Liver (tissue), 3 donors: ENCODE measurements at regions not wholly inside any gene's neighbourhood (a gene's known extent, or its start where the extent isn't known, plus 50 kb on each side); places are given as distances from the start of the nearest gene placed in this dataset.

Source experiments
- RAD21 ChIP-seq, 2 donors: IDR thresholded peaks; 2 replicates each; pipeline ENCODE4 v1.6.1; 2016; ENCODE audit warnings: antibody characterized with exemption in 2 of 2, mild to moderate bottlenecking in 2 of 2
- TF ChIP-seq, protein P1 (sequence below): fragments of 150-350 bp; IDR thresholded peaks from 2 replicates; pipeline ENCODE4 v1.5.1; 2017; ENCODE audit warnings: improper control_type of control experiment, low read depth, low read length; ENCODE audit not compliant: missing input control
- TF ChIP-seq, protein P2 (sequence below): IDR thresholded peaks from 2 replicates; pipeline ENCODE4 v1.6.1; 2016; ENCODE audit warnings: antibody characterized with exemption, mild to moderate bottlenecking
- donor health status: healthy.
- donor health status: healthy.

DNA sequence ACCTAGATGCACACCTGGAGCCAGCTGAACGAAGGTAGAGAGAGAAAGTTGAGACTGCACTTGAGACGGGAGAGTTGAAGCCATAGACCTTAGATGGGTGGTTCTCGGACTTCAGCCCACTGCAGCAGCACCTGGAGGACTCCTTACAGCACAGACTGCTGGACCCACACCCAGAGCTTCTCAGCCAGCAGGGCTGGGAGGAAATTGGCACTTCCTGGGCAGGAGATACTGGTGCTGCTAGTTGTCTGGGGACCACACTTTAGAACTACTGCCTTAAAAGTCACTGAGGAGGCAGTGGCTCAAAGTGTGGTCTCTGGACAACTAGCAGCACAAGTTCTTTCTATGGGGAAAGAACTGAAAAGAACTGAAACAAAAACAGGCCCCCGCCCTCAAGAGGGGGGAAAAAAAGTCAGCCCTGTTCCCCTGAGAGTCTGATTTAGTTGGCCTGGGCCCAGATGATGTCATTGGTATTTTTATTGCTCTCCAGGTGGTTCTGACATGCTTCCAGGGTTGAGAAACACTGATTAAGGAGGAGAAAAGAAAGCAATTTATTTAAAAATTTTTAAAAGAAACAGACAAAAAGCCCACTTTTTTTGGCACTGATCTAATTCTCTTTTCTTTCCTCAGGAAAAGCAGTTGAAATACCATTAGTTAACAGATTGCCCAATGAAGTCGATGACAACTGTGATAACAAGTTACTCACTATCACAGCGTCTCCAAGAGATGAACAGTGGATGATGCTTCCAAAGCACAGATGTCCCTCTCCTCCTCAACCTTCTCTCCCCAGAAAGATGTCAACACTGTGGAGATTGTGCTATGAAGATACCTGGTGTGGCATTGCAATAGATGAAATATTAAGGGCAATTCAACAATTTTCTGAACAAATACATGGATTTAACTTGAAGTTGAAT lies 73.6 kb upstream of the ADAMTS16 start:
- TF ChIP-seq, protein P1, sequence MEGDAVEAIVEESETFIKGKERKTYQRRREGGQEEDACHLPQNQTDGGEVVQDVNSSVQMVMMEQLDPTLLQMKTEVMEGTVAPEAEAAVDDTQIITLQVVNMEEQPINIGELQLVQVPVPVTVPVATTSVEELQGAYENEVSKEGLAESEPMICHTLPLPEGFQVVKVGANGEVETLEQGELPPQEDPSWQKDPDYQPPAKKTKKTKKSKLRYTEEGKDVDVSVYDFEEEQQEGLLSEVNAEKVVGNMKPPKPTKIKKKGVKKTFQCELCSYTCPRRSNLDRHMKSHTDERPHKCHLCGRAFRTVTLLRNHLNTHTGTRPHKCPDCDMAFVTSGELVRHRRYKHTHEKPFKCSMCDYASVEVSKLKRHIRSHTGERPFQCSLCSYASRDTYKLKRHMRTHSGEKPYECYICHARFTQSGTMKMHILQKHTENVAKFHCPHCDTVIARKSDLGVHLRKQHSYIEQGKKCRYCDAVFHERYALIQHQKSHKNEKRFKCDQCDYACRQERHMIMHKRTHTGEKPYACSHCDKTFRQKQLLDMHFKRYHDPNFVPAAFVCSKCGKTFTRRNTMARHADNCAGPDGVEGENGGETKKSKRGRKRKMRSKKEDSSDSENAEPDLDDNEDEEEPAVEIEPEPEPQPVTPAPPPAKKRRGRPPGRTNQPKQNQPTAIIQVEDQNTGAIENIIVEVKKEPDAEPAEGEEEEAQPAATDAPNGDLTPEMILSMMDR: no peak
- TF ChIP-seq, protein P2, sequence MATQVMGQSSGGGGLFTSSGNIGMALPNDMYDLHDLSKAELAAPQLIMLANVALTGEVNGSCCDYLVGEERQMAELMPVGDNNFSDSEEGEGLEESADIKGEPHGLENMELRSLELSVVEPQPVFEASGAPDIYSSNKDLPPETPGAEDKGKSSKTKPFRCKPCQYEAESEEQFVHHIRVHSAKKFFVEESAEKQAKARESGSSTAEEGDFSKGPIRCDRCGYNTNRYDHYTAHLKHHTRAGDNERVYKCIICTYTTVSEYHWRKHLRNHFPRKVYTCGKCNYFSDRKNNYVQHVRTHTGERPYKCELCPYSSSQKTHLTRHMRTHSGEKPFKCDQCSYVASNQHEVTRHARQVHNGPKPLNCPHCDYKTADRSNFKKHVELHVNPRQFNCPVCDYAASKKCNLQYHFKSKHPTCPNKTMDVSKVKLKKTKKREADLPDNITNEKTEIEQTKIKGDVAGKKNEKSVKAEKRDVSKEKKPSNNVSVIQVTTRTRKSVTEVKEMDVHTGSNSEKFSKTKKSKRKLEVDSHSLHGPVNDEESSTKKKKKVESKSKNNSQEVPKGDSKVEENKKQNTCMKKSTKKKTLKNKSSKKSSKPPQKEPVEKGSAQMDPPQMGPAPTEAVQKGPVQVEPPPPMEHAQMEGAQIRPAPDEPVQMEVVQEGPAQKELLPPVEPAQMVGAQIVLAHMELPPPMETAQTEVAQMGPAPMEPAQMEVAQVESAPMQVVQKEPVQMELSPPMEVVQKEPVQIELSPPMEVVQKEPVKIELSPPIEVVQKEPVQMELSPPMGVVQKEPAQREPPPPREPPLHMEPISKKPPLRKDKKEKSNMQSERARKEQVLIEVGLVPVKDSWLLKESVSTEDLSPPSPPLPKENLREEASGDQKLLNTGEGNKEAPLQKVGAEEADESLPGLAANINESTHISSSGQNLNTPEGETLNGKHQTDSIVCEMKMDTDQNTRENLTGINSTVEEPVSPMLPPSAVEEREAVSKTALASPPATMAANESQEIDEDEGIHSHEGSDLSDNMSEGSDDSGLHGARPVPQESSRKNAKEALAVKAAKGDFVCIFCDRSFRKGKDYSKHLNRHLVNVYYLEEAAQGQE: no peak
- TF ChIP-seq RAD21 (IDR thresholded peaks at IDR 0.05): no peak
